NCI-H748 (cell line): ENCODE measurements at regions not wholly inside any gene's neighbourhood (a gene's known extent, or its start where the extent isn't known, plus 50 kb on each side); places are given as distances from the start of the nearest gene placed in this dataset.
"Not testable (repeated sequence)": the region's sequence is repeated elsewhere in the genome, so short reads cannot be mapped to it uniquely, and the experiment has no call there.

ENCODE experiments used
- DNase-seq: peaks from one replicate; lab custom pipeline; 2025; ENCODE audit not compliant: unreplicated experiment; lab: John Stamatoyannopoulos, UW

DNA sequence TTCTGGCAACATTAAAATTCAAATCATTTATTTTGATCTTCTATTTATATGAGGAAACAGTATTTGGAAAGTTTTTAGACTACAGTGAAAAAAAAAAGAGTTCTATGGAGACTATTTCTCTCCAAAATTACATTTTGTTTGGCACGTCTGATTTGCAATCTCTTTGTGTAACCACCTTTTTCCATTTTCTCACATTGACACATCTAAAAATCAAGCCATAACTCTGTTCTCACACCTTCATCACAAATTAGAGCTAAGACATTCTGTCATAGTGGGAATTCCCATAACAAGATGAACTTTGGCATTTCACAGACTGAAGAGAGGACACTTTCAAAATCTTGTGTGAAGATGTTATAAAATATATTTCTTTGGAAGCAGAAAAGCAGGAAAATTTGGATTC, 468.9 kb downstream of the GRIA2 start:
- no peak for DNase-seq

DNA sequence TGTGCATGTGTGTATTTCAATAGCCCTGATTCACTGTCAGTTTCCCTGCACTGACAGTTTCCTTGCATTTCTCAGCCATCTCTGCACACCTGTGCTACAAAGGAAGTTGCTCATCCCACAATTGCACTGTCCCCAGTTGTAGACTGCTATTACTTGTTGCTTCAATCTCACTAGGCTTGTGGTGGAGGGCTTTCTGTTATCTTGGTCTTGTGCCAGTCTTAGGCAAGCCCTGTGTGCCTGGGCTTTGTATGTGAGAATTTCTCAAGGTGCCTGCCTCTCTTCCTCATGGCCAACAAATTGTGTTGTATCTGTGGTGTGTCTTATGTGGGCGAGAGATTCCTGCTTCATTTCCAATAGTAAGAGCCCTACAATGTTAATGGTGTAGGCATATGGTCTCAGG, 467.4 kb downstream of the GRIA2 start:
- no peak for DNase-seq

DNA sequence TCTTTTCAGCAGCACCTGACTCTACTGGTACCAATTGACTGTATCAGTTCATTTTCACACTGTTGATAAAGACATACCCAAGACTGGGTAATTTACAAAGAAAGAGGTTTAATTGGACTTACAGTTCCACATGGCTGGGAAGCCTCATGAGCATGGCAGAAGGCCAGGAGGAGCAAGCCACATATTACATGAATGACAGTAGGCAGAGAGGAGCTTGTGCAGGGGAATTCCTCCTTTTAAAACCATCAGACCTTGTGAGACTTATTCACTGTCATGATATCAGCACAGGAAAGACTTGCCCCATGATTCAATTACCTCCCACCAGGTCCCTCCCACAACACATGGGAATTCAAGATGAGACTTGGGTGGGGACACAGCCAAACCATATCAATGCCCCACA, 458.8 kb downstream of the GRIA2 start:
- not testable (repeated sequence) for DNase-seq

DNA sequence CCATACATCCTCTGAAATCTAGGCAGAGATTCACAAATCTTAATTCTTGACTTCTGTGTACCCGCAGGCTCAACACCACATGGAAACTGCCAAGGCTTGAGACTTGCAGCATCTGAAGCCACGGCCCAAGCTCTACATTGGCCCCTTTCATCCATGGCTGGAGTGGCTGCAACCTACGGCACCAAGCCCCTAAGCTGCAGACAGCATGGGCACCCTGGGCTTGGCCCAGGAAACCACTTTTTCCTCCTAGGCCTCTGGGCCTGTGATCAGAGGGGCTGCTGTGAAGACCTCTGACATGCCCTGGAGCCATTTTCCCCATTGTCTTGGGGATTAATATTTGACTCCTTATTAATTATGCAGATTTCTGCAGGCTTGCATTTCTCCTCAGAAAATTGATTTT, 457.9 kb downstream of the GRIA2 start:
- DNase-seq: no peak

DNA sequence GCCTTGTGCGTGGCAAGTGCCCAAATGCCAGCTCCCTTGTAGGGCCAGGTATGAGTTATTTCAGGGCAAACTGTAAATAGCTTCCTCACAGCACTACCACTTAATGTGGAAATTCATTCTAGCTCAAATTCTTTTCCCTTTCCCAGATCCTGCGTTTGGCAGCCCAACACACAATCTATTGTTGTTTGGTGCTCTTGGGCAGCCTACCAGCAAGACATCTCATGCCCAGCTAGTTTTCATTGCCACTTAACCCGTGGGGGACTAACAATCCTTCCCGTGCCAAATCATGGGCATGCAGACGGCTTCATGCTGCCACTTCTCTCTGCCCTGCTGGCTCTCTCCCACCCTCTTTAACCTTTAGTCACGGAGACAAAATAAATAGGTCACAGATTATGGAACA, 454.2 kb downstream of the GRIA2 start:
- no peak for DNase-seq

DNA sequence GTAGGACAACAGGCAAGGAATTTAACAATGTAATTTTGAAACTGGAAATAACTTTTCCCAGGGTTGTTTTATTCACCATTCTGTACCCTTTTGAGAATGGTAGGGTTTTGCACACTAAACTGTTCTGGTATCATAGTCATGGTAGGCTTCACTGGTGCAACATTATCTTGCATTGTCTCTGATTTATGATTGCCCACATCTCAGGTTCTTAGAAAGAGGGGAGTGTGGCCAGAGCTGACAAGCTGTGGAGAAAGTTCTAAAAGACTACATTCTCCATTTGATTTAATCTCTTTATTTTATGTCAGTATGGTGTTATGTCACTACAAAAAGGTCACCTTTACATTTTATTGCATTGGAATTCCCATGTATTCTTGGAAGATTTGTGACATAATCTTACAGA, 447.3 kb downstream of the GRIA2 start:
- DNase-seq: no peak

DNA sequence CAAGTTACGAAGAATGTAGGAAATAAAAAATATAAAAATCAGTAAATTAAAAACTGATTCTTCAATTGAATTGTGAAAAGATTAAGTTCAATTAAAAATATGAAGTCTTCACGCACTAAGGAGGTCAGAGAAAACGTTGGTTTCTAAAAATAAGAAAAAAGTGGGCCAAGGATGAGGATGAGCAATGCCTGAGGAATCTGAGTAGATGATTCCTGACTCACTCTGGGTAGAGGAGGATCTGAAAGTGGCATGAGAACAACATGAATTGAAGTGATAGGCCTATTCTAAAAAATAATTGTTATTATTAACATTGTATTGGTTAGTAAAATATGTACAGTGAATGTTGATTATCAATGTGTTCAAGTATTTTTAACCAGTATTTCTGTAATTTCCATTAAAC, 444.2 kb downstream of the GRIA2 start:
- no peak for DNase-seq

DNA sequence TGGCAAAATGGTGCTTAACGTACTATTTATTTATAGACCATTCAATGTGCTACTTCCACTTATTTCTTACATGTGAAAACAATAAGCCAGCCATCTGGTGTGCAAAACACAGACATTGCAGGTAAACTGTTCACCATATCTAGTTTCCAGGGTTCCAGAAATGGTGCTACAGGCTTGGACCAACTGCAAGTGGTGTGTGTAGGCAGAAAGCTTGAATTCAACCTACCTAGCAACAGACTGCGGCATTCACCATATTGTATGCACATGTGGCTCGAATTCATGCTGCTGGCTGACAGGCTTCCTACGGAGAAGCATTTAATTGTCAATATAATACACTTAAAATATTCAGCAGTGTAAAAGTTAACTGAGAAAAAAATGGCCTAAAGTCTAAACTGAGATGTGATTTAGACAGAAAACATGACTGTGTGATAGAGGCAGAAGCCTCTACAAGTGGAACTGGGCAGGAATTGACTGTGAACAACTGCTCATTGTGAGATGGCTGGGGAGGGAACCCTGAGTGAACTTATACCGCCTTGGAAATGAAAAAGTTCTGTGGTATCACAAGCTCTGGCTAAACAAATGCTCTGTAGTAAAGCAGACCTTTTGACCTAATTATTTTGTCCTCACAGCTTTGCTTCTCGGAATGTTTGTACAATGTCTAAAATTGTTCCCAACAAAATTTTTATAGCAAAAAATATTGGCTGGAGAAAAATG, 434.7 kb downstream of the GRIA2 start:
- no peak for DNase-seq

DNA sequence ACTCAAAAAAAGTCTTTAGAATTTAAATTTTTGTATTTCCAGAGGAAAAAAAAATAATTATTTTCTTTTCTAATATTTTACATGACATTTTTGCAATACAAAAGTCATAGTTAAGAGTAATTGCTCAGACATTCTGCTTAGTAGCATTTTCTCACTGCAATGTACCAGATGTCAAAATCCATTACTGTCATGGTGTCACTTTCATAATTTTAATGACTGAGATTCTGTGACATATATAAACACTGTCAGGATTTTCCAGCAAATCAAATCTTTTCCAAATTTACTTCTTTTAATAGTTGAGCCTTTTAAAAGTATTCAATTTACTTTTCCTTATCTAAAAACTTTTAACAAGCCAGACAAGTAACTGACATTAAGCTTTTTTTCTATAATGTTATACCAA, 422.7 kb downstream of the GRIA2 start:
- DNase-seq: no peak

DNA sequence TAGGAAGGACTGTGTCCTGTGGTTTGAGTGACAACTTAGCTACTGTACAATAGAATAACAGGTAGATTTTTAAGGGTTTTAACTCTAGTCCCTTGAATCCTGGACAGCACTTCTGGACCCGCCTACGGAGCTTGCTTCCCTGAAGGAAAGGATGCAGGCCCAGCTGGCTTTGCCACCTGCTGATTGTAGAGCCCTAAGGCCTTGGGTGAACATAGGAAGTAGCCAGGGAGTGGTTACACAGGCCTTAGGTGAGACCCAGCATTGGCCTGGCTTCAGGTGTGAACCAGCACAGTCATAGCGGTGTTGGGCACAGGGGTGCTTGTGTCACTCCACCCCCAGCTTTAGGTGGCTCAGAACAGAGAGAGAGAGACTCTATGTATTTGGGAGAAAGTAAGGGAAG, 413.5 kb downstream of the GRIA2 start:
- no peak for DNase-seq

DNA sequence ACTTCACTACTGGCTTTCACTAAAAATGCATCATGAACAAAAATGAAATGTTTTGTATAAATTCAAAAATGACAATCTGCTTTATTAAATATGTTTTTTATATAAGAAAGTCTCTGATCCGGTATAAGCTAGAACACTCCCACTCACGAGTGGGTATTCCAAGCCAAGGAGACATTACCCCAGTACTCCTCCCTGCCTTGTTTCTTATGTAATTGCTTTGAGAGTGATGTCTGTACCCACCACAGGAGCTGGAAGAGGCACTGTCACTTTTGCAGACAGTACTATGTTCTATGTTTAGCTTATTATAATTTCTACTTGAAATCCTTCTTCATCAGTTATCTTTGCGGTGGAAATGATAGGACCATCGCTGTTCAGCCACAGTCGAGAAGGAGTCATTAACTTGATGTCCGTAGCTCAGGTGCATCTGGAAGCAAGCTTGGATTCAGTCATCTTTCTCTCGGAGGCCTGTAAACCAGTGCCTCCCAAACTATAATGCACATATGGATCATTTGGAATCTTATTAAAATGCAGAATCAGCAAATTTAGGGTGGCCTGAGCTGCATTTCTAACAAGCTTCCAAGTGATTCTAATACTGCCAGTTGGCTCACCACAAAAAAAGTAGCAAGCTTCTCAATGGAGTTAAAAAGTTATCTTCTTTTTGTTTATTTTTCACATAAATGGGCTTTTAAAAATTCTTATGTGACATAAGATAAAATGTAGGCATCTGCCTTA, 396.4 kb downstream of the GRIA2 start:
- no peak for DNase-seq

DNA sequence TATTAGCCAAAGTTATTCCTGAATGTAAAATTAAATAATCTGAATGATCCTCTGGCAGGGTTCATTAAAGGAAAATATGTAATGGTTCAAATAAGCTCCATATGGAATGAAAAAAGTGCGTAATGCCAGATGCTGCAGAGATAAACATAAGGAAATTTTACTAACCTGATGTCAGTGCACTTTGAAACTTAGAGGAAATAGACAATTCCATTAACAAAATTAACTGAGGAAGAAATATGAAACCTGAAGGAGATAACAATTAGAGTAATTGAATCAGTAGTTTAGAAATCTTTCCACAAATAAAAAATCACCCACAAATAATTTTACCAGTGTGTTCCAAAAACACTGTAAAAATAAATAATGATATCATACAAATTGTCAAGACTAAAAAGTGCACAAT, 387.5 kb downstream of the GRIA2 start:
- DNase-seq: no peak

DNA sequence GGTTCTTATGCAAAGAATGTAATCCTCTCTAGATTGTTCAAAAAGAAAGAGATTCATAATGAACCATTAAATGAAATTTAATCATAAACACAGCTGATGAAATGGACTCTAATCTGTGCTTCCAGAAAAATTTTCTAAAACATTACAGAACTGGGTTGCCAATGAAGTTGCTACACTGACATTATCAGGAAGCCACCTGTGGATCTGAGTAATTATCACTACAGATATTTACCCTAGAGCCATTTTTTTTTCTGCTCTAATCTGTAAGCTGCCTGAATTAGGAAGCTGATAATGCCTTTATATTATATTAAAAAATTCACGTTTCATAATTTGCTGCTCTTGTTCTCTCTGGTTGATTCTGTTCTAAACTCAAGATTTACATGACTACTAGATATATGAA, 380.1 kb downstream of the GRIA2 start:
- DNase-seq: no peak

DNA sequence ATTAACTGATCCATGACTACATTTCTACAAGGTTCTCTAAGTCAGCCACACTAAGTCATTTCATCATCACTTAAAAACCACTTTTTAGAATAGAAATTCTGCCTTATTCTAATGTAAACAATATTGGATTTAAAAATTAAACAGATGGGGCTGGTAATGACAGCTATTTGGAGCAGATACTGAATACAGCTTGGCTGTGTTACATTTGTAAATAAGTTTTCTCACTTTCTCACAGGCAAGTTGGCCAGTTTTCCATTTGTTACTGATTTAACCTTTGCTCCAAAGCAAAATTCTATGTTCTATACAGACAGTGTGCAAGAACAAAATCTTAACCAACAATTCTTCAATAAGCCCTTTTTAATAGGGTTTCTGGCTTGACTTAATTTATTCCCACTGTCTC, 370.7 kb downstream of the GRIA2 start:
- no peak for DNase-seq

DNA sequence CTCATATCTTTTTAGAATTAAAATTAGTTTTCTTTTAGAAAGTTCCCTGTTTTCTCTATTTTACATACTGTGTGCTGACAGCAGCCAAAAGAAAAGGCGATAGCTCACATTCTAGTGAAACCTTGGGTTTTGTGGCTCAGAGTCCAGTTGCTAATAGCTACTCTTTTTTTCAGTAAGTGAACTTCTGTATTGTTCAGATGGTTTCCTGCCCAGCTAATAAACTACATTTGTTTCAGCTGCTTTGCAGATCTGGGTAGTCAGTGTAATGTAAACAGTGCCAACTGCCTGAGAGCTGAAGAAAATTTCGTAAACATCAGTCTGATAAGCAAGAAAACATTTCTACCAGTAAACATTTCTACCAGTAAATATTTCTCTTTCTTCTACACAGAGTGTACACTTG, 370.2 kb downstream of the GRIA2 start:
- DNase-seq: no peak

DNA sequence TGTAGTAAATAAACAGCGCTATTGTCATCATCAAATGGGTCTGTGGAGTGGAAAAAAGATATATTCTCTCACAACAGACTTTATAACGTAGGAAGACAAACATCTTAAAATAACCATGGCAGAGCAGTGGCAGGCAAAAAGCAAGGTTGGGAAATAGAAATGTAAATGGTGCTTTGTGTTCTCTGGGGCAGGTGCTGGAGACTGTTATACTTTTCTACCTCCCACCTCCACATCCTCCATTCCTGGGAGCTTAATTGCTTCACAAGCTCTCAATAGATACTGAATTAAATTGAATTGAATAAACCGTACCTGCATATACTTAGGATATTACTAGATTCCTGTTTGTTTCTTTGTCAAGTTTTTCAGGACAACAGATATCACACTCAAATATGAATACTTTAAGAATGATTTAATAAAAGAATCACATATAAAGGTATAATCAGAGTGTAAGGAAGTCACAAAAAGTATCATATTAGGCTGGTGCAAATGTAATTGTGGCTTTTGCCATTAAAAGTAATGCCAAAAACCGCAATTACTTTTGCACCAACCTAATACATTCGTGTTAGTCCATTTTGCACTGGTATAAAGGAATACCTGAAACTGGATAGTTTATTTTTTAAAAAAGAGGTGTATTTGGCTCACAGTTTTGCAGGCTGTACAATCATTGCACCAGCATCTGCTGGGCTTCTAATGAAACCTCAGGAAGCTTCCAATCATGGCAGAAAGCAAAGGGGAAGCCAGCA, 367.3 kb downstream of the GRIA2 start:
- peak; percentile 4 for DNase-seq

DNA sequence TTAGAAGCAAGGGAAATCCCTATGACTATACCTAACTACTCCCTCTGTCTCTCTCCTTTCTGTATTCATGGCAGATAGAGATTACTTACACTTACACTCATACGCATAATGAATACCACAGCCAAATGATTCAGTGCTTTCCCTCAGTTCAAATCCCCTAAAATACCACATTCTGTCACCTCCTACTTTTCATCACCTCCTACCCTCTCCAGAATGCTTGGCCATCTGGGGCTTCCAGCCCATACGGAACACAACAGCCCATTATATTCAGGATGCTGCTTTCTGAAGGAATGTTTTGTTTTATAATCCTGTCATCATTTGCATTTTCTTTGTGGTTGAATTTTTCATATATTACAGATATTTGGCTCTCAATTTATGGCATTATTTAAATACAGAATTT, 361.6 kb downstream of the GRIA2 start:
- DNase-seq: no peak

DNA sequence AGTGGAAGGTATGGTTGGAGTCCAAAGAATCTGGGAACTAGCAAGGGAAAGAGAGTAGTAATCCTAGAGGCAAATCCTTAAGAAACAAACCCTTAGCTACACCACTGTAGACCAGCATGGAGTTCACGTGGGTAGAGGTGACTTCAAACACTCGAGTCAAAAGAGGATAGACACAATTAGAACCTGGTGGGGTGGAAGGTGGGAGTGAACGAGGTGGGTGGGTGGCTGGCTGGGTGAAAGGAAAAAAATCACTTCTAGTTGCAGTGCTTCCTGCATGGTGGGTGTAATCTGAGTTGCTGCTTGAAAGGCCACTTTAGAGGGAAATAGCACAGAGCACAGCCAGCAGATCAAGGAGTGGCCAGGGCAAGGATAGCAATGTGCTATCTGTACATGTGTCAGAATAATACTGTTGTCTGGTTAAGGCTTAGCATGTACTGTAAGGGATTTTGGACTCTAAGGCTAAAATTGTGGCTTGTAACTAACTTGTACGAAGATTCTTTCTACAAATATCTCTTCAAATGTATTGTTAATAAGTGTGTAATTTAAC, 356.2 kb downstream of the GRIA2 start:
- DNase-seq: no peak

DNA sequence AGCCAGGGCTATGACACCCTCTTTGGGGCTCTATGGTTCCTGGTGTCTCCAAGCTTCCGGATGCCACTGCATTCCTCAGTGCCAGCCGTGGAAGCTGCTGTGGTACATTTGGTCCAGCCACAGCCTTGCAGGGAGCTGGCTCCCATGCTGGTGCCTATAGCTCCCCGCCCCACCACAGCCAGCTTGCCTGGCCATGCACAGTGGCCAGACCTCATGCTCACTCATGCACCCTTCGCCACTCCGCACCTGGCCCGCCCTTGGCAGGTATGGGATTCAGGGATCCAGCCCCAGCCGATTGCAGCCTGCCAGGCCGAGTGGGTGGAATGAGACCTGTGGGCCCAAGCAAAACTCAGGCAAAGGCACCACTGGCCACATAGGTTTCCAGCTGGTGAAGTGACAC, 354.8 kb downstream of the GRIA2 start:
- no peak for DNase-seq

DNA sequence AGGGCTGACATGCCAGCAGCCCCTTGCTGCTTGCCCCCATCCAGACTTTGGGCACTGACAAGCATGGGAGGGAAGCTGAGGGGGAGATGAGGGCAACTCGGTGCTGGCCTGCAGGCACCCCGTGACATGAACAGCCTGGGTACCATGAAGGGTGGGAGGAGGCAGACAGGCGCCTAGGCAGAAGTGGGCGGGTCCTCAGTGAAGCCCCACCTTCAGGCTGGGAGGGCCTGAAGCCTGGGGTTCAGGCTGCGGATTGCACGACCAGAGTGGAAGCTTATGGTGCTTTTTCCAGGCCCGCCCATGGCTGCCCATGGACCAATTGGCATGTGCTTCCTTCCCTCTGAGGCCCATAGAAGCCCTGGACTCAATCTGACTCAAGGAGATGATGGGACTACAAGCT, 354.1 kb downstream of the GRIA2 start:
- DNase-seq: no peak

DNA sequence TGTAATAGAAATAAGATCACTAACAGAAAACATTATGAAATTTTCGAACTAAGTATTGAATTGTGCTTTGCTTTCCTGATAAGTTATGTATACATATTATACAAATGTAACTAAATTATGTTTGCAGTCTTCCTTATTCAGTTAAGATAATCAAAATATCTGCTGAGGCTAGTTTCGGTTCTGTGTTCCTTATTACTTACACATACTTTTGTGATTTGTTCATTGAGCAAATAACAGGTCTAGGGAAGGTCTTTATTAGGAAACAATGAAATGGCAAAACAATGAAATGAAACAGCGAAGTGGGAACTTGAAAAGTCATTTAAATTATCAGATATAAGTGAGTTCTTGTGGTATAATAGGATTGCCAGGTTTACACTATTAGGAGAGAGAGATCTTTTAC, 352.4 kb downstream of the GRIA2 start:
- DNase-seq: no peak

DNA sequence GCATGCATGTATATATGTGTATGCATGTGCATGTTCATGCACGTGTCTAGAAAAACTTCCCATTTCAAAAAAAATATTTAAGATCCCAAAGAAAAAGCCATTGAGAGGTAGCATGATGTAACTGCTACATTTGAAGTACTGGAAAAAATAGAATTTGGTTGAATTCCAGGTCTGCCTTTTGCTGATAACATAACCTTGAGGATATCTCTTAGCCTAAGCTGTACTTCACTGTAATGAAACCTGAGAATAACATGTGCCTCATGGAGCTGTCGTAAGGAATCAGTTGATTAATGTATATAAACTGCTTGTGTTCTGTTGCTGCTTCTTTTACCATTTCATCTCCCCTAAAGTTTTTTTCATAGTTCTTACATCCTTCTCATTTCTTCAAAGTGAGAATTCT, 351.8 kb downstream of the GRIA2 start:
- DNase-seq: no peak
